ENCODE measurements at regions not wholly inside any gene's neighbourhood (a gene's known extent, or its start where the extent isn't known, plus 50 kb on each side); places are given as distances from the start of the nearest gene placed in this dataset.

- no peak for DNase-seq
These were observed 290.5 kb downstream of the HAPSTR1 start for GRCh38 chr16:9381905-9382304.

DNA sequence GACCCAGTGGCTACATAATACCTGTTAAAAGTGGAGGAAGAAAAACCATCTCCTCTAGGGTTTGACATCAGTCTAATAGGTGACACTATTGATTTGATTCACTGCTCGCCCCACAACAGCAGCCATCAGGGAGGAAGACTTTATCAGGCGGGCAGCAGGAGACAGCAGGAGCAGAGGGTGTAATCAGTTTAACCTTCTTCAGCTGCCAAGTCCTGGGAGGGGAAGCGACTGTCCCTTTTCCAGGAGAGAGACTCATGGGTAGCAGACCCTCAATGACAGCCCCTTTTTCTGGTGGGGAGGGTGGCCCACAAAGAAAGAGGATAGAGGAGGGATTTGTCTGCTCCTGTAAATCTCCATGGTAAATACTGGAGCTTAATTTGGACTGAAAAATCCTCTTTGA lies 291.8 kb downstream of the HAPSTR1 start:
- DNase-seq = no peak

- no peak for DNase-seq
These were observed 292.7 kb downstream of the HAPSTR1 start for GRCh38 chr16:9384141-9384540.

GRCh38 chr16:9389543-9390207 lies 298.2 kb downstream of the HAPSTR1 start:
- DNase-seq = no peak

- DNase-seq = no peak
These were observed 301.5 kb downstream of the HAPSTR1 start for GRCh38 chr16:9392956-9393355.

- no peak for DNase-seq
These were observed 302.1 kb downstream of the HAPSTR1 start for GRCh38 chr16:9393591-9393990.

GRCh38 chr16:9395958-9396359 lies 304.5 kb downstream of the HAPSTR1 start:
- no peak for DNase-seq

DNA sequence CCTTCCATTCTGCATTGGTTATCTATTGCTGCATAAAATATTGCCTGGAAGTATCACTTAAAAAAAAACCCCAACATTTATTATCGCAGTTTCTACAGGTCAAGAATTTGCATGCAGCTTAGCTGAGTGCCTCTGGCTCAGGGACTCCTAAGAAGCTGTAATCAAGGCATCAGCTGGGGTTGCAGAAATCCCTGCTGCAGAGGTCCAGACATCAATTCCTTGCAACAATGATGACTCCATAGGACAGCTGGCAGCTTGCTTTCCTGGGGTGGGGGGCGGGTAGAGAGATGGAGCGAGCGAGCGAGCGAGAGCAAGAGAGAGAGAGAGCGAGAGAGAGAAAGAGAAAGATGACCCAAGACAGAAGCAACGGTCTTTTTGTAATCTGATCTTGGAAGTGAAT lies 308.1 kb downstream of the HAPSTR1 start:
- DNase-seq = no peak

DNA sequence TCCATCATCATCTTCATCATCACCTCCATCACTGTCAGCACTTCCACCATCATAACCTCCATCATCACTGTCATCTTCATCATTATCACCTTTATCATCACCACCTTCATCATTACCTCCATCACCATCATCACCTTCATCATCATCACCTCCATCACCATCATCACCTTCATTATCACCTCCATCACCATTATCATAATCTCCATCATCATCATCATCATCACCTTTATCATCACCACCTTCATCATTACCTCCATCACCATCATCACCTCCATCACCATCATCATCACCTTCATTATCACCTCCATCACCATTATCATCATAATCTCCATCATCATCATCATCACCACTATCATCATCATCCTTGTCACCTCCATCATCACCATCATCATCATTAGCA lies 309.7 kb downstream of the HAPSTR1 start:
- DNase-seq = no peak

DNA sequence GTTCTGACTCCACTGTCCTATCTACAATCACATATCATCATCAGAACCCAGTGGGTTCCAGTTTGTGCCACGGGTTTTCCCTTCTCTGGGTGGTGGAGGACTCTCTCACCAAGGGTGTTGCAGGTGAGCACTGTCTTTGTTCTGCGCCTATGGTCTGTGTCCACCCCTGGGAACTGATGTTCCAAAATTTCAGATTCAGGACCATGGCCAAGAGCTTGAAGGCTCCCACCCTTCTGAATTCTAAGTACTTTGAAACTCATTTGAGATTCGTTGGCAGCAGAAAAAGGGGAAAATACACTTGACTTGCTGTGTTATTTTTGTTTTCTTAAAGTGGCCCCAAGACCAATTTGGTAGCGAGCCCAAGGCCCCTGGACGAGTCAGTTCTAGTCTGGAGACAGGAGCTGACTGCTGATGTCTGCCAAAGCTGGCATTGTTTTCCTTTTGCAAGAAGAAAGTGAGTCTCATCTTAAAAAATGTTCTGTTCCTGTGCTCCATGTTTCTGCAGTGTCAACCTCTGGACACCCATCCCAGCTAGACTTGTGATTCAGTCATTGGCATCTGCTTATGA lies 310.9 kb downstream of the HAPSTR1 start:
- DNase-seq = no peak

GRCh38 chr16:9404811-9405210 lies 313.4 kb downstream of the HAPSTR1 start:
- DNase-seq = no peak

DNA sequence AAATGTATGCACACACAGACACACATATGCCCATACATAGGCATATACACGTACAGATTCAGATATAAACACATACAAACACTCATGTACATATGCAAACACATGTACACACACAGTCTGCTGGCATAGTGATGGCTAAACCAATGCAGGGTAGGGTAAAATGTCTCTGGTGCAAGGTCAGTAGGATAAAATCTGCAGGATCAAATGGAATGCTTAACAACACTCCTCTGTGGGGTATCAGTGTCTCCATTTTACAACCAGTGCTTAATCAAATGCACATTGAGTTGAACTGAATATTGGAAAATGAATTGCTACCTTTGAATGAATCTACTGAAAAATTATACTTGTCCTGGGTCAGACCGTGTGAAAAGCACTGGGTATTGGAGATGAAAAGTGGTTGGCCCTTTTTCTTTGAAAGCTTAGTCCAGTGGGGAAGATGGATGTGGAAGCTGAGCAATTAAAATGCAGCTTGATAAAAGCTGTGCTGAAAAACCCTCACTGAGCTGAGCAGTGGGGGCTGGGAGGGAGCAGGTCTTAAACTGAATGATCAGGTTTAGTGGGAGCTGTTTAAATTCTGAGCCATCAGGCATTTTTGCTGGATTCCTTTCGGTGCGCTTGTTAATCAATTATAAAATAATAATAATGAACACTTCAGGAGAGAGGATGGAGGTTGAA lies 314.7 kb downstream of the HAPSTR1 start:
- no peak for DNase-seq

DNA sequence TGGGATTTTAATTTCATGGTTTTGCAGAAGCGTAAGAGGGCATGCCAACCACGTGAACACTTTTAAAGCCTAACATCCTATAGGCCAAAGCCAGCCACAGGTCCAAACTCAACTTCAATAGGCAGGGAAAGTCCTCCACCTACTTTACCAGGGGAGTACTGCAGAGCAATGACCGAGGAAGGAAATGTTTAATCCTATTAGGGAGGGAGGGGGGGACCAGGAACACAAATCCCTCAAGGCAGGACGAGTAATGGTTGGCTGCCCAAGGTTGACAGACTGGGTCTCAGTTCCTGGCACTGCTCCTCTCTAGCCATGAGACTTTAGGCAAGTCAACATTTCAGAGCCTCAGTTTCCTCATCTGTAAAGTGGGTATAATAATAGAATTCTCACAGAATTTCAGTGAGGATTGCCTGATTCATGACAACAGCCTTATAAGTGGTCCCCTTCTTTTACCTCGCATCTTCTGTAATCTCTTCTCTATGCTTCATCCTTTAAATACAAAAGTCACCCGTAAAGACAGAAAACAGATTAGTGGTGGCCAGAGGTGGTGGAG lies 315.8 kb downstream of the HAPSTR1 start:
- no peak for DNase-seq

- no peak for DNase-seq
These were observed 316.9 kb downstream of the HAPSTR1 start for GRCh38 chr16:9408297-9408878.

DNA sequence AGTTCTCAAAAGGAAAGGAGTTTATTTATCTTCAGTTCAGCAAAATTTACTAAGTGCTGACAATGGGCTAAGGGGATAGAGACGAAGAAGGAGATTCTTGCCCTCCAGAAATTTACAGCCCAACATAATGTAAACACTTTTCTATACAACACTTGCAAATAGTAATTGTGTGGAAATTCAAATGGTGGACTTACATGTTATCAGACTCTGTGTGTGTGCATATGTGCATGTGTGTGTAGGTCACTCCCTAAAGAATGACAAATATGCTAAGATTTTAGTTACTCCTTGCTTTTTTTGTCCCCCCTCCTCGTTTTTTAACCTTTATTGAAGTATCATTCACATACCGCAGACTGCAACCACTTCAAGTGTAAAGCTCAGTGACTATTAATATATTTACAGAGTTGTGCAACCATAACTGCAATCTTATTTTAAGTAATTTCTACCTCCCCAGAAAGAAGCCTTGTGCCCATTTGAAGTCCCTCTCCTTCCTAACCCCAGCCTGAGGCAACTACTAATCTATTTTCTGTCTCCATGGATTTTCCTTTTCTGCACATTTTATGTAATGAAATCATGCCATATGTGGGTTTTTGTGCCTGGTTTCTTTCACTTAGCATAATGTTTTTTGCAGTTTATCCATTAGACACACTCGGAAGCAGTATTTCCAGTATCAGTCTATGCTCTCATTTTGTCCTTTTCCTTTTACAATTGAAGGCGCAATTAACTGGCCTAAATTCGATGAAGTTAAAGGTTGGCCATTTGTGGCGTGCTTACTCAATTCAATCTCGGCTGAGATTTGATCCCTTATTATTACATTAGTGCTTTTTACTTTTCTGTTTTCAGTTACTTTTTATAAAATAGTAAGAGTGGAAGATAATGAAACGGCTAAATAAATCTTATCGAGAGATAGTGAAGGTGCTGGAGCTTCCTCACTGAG lies 318.4 kb downstream of the HAPSTR1 start:
- DNase-seq = no peak

DNA sequence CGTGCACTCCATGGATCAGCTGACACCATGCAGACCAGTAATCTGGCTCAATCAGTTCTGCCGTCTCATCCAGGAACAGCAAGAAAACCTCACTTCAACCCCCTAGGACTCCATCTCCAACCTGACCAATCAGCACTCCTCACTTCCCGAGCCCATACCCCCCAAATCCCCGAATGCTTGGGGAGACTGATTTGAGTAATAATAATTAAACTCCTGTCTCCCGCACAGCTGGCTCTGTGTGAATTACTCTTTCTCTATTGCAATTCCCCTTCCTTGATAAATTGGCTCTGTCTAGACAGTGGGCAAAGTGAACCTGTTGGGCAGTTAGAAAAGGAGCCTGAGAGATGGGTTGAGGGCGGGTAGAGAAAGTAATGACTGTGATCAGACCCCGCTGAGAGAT lies 320.0 kb downstream of the HAPSTR1 start:
- DNase-seq = no peak

DNA sequence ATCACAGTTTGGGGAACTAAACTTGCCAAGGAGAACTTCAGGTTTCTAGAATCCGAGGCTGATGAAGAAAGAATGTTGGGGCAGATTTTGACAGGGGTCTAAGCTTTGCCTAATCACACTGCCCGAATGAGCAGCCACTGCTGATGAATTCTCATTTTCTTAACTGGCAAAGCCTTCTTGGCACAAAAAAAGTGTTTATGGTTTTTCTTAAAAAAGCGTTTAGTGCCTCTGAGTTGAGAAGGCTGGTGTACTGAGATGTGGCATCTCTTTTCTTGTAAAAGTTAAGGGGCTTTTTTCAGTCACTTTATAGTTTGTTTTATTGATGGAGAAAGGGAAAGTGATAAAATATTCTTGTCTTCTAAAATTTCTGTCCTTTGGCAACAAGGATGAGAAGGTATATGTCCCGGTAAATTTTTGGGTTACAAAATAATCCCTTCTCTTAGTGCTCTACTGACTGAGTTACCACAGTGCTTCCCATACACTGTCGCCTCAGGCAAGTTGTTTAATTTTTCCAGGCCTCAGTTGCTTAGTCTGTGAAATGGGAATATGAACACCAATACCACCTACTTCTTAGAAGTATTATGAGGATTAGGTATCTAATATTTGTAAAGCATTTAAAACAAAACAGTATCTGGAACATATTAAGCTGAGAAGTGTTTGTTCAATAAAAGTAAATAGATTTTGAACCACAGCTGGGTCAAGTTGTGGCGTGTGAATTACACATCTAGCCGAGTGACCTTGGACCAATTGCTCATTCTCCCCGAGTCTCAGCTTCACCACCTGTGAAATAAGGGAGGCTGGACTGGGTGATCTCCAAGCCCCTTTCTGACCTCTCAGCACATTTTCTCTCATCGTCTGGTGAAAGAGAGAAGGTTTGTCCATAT lies 320.8 kb downstream of the HAPSTR1 start:
- no peak for DNase-seq

GRCh38 chr16:9412915-9413264 lies 321.4 kb downstream of the HAPSTR1 start:
- no peak for DNase-seq

DNA sequence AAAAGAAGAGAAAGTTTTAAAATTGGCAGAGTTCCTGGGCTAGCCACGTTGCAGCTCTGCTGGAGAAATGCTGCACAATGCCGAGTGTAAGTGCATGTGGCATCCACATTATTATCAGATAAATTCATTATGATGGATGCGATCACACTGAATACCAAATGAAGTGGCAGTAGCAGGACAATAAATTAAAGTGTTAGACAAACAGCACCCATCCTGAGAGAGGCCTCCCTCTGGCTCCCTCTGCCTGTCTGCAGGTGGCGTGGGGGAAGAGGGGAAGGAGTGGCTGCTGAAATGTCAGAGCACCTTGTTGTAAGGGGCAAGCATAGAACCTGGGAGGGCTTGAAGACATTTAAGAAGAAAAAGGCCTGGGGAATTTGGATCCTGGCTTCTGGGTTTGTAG lies 324.1 kb downstream of the HAPSTR1 start:
- DNase-seq = no peak

GRCh38 chr16:9417898-9418297 lies 326.5 kb downstream of the HAPSTR1 start:
- DNase-seq = no peak

GRCh38 chr16:9419161-9419560 lies 327.7 kb downstream of the HAPSTR1 start:
- DNase-seq = no peak

Data from NCI-H2171 treated with DMSO at 0.1 percent for 48 hours (cell line).